ENCODE measurements at regions not wholly inside any gene's neighbourhood (a gene's known extent, or its start where the extent isn't known, plus 50 kb on each side); places are given as distances from the start of the nearest gene placed in this dataset.
"Not testable (repeated sequence)": the region's sequence is repeated elsewhere in the genome, so short reads cannot be mapped to it uniquely, and the experiment has no call there.

- Mint-ChIP-seq H3K4me3 (ENCODE audit: low read depth) (no peak overlapping the region), H3K4me1 (ENCODE audit: low read depth) (no peaks in the 10 kb centered on the region), H3K9me3 (no peaks in the 10 kb centered on the region), H3K27me3 (ENCODE audit: low read depth) (no peaks in the 10 kb centered on the region), H3K36me3 (ENCODE audit: low read depth) (no peaks in the 10 kb centered on the region), H3K27ac (no peak overlapping the region)
- DNase-seq (ENCODE audit: low spot score), result no peak
- intact Hi-C loops (cut with micrococcal nuclease), result no loop called here
Measured at GRCh38 chr5:67879620-67880510, 335.7 kb upstream of the PIK3R1 start.

GRCh38 chr5:67878933-67879332 is 336.6 kb upstream of the PIK3R1 start:
- H3K4me3 Mint-ChIP-seq (ENCODE audit: low read depth), result no peak overlapping the region
- H3K4me1 Mint-ChIP-seq (ENCODE audit: low read depth), result no peaks in the 10 kb centered on the region
- intact Hi-C loops (cut with micrococcal nuclease), result no loop called here
- no peak for DNase-seq (ENCODE audit: low spot score)
- no peaks in the 10 kb centered on the region for H3K27me3 Mint-ChIP-seq (ENCODE audit: low read depth)
- no peaks in the 10 kb centered on the region for H3K9me3 Mint-ChIP-seq
- H3K36me3 Mint-ChIP-seq (ENCODE audit: low read depth), result no peaks in the 10 kb centered on the region
- H3K27ac Mint-ChIP-seq, result no peak overlapping the region

- intact Hi-C loops (cut with micrococcal nuclease), result no loop called here
- Mint-ChIP-seq H3K9me3 (no peaks in the 10 kb centered on the region), H3K4me1 (ENCODE audit: low read depth) (no peaks in the 10 kb centered on the region), H3K36me3 (ENCODE audit: low read depth) (no peaks in the 10 kb centered on the region), H3K27ac (no peak overlapping the region), H3K27me3 (ENCODE audit: low read depth) (no peaks in the 10 kb centered on the region), H3K4me3 (ENCODE audit: low read depth) (no peak overlapping the region)
- DNase-seq (ENCODE audit: low spot score), result no peak
Measured at GRCh38 chr5:67876371-67876770, 339.2 kb upstream of the PIK3R1 start.

- H3K9me3 Mint-ChIP-seq, result no peaks in the 10 kb centered on the region
- H3K4me3 Mint-ChIP-seq (ENCODE audit: low read depth), result no peak overlapping the region
- no peaks in the 10 kb centered on the region for H3K36me3 Mint-ChIP-seq (ENCODE audit: low read depth)
- no peak overlapping the region for H3K27ac Mint-ChIP-seq
- H3K4me1 Mint-ChIP-seq (ENCODE audit: low read depth), result no peaks in the 10 kb centered on the region
- intact Hi-C loops (cut with micrococcal nuclease), result no loop called here
- no peak for DNase-seq (ENCODE audit: low spot score)
- no peaks in the 10 kb centered on the region for H3K27me3 Mint-ChIP-seq (ENCODE audit: low read depth)
Measured at GRCh38 chr5:67875601-67876000, 340.0 kb upstream of the PIK3R1 start.

GRCh38 chr5:67873935-67874334 is 341.6 kb upstream of the PIK3R1 start:
- H3K27ac Mint-ChIP-seq, result no peak overlapping the region
- DNase-seq (ENCODE audit: low spot score), result no peak
- H3K36me3 Mint-ChIP-seq (ENCODE audit: low read depth), result no peaks in the 10 kb centered on the region
- no peaks in the 10 kb centered on the region for H3K27me3 Mint-ChIP-seq (ENCODE audit: low read depth)
- H3K4me1 Mint-ChIP-seq (ENCODE audit: low read depth), result no peaks in the 10 kb centered on the region
- intact Hi-C loops (cut with micrococcal nuclease), result no loop called here
- H3K4me3 Mint-ChIP-seq (ENCODE audit: low read depth), result no peak overlapping the region
- no peaks in the 10 kb centered on the region for H3K9me3 Mint-ChIP-seq

GRCh38 chr5:67870662-67871061 is 344.9 kb upstream of the PIK3R1 start:
- DNase-seq (ENCODE audit: low spot score), result no peak
- Mint-ChIP-seq H3K4me3 (ENCODE audit: low read depth) (no peak overlapping the region), H3K36me3 (ENCODE audit: low read depth) (no peaks in the 10 kb centered on the region), H3K9me3 (no peaks in the 10 kb centered on the region), H3K27ac (no peak overlapping the region), H3K4me1 (ENCODE audit: low read depth) (no peaks in the 10 kb centered on the region), H3K27me3 (ENCODE audit: low read depth) (no peaks in the 10 kb centered on the region)
- intact Hi-C loops (cut with micrococcal nuclease), result no loop called here

GRCh38 chr5:67864335-67864734 is 351.2 kb upstream of the PIK3R1 start:
- H3K4me1 Mint-ChIP-seq (ENCODE audit: low read depth), result not testable (repeated sequence)

GRCh38 chr5:67858471-67859031 is 357.0 kb upstream of the PIK3R1 start:
- Mint-ChIP-seq H3K27ac (no peak overlapping the region), H3K4me3 (ENCODE audit: low read depth) (no peak overlapping the region), H3K4me1 (ENCODE audit: low read depth) (no peaks in the 10 kb centered on the region), H3K36me3 (ENCODE audit: low read depth) (no peaks in the 10 kb centered on the region), H3K27me3 (ENCODE audit: low read depth) (no peaks in the 10 kb centered on the region), H3K9me3 (no peaks in the 10 kb centered on the region)
- intact Hi-C loops (cut with micrococcal nuclease), result no loop called here
- no peak for DNase-seq (ENCODE audit: low spot score)

More at GRCh38 chr5:67864335-67864734, 351.2 kb upstream of the PIK3R1 start:
- H3K9me3 Mint-ChIP-seq; intact Hi-C loops (cut with micrococcal nuclease); H3K27me3 Mint-ChIP-seq (ENCODE audit: low read depth); DNase-seq (ENCODE audit: low spot score); H3K36me3 Mint-ChIP-seq (ENCODE audit: low read depth); H3K4me3 Mint-ChIP-seq (ENCODE audit: low read depth); H3K27ac Mint-ChIP-seq: not testable (repeated sequence)

GRCh38 chr5:67857502-67857901 is 358.1 kb upstream of the PIK3R1 start:
- H3K9me3 Mint-ChIP-seq, result no peaks in the 10 kb centered on the region
- intact Hi-C loops (cut with micrococcal nuclease), result no loop called here
- H3K4me1 Mint-ChIP-seq (ENCODE audit: low read depth), result no peaks in the 10 kb centered on the region
- H3K36me3 Mint-ChIP-seq (ENCODE audit: low read depth), result no peaks in the 10 kb centered on the region
- DNase-seq (ENCODE audit: low spot score), result no peak
- no peak overlapping the region for H3K4me3 Mint-ChIP-seq (ENCODE audit: low read depth)
- no peaks in the 10 kb centered on the region for H3K27me3 Mint-ChIP-seq (ENCODE audit: low read depth)
- no peak overlapping the region for H3K27ac Mint-ChIP-seq

GRCh38 chr5:67855523-67855922 is 360.0 kb upstream of the PIK3R1 start:
- H3K9me3 Mint-ChIP-seq, result no peaks in the 10 kb centered on the region
- no peaks in the 10 kb centered on the region for H3K27me3 Mint-ChIP-seq (ENCODE audit: low read depth)
- no peaks in the 10 kb centered on the region for H3K4me1 Mint-ChIP-seq (ENCODE audit: low read depth)
- H3K4me3 Mint-ChIP-seq (ENCODE audit: low read depth), result no peak overlapping the region
- no peak for DNase-seq (ENCODE audit: low spot score)
- intact Hi-C loops (cut with micrococcal nuclease), result no loop called here
- no peaks in the 10 kb centered on the region for H3K36me3 Mint-ChIP-seq (ENCODE audit: low read depth)
- H3K27ac Mint-ChIP-seq, result no peak overlapping the region

- H3K4me3 Mint-ChIP-seq (ENCODE audit: low read depth); H3K27ac Mint-ChIP-seq; intact Hi-C loops (cut with micrococcal nuclease); H3K4me1 Mint-ChIP-seq (ENCODE audit: low read depth); DNase-seq (ENCODE audit: low spot score); H3K9me3 Mint-ChIP-seq; H3K27me3 Mint-ChIP-seq (ENCODE audit: low read depth); H3K36me3 Mint-ChIP-seq (ENCODE audit: low read depth): not testable (repeated sequence)
Measured at GRCh38 chr5:67850906-67851305, 364.6 kb upstream of the PIK3R1 start.

GRCh38 chr5:67844924-67845323 is 370.6 kb upstream of the PIK3R1 start:
- DNase-seq (ENCODE audit: low spot score), result no peak
- no peak overlapping the region for H3K4me3 Mint-ChIP-seq (ENCODE audit: low read depth)
- H3K4me1 Mint-ChIP-seq (ENCODE audit: low read depth), result no peaks in the 10 kb centered on the region
- no peaks in the 10 kb centered on the region for H3K36me3 Mint-ChIP-seq (ENCODE audit: low read depth)
- H3K27me3 Mint-ChIP-seq (ENCODE audit: low read depth), result no peaks in the 10 kb centered on the region
- H3K9me3 Mint-ChIP-seq, result no peaks in the 10 kb centered on the region
- intact Hi-C loops (cut with micrococcal nuclease), result no loop called here
- no peak overlapping the region for H3K27ac Mint-ChIP-seq

- Mint-ChIP-seq H3K27ac (no peak overlapping the region), H3K36me3 (ENCODE audit: low read depth) (no peaks in the 10 kb centered on the region), H3K4me1 (ENCODE audit: low read depth) (no peaks in the 10 kb centered on the region), H3K27me3 (ENCODE audit: low read depth) (no peaks in the 10 kb centered on the region), H3K9me3 (no peaks in the 10 kb centered on the region), H3K4me3 (ENCODE audit: low read depth) (no peak overlapping the region)
- intact Hi-C loops (cut with micrococcal nuclease), result no loop called here
- DNase-seq (ENCODE audit: low spot score), result no peak
Measured at GRCh38 chr5:67842806-67843205, 372.8 kb upstream of the PIK3R1 start.
